ENCODE measurements at regions not wholly inside any gene's neighbourhood (a gene's known extent, or its start where the extent isn't known, plus 50 kb on each side); places are given as distances from the start of the nearest gene placed in this dataset.

- TF ChIP-seq EZH2 (IDR thresholded peaks at IDR 0.05; ENCODE audit: insufficient read depth, poor library complexity, severe bottlenecking) = no peak
- TF ChIP-seq EZH2phosphoT487 (IDR thresholded peaks at IDR 0.05; ENCODE audit: insufficient read depth, low read depth) = no peak
Measured at GRCh38 chr21:16533692-16534407, 804.1 kb downstream of the USP25 start.

Data from GM23248 (cell line).